ENCODE measurements at regions not wholly inside any gene's neighbourhood (a gene's known extent, or its start where the extent isn't known, plus 50 kb on each side); places are given as distances from the start of the nearest gene placed in this dataset.

DNA sequence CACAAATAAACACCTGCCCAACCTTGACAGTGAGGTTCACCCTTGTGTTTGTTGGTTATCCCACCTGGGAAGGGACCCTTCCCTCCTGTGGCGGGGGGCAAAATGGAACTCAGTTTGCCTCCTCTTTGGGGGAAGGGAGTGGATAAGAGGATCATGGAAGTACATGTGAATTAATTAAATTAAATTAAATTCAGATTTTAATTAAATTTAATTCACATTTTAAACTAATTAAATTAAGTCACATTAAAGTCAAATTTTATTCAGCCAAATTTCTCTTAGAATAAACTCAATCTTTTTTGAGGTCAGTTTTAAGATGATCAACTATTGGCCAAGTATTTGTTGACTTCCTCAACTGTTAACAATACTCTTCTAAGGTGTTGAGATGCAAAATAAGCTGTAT lies 252.4 kb upstream of the AJAP1 start:
- Histone ChIP-seq H3K4me3 (ENCODE audit: low read depth, low read length) (no peak overlapping the region), H3K27me3 (ENCODE audit: control insufficient read depth, insufficient read depth, low read length) (no peaks in the 10 kb centered on the region), H3K36me3 (ENCODE audit: control insufficient read depth, insufficient read depth, low read length) (no peaks in the 10 kb centered on the region)
- no peak for DNase-seq (ENCODE audit: low read depth)
- TF ChIP-seq, protein P1, sequence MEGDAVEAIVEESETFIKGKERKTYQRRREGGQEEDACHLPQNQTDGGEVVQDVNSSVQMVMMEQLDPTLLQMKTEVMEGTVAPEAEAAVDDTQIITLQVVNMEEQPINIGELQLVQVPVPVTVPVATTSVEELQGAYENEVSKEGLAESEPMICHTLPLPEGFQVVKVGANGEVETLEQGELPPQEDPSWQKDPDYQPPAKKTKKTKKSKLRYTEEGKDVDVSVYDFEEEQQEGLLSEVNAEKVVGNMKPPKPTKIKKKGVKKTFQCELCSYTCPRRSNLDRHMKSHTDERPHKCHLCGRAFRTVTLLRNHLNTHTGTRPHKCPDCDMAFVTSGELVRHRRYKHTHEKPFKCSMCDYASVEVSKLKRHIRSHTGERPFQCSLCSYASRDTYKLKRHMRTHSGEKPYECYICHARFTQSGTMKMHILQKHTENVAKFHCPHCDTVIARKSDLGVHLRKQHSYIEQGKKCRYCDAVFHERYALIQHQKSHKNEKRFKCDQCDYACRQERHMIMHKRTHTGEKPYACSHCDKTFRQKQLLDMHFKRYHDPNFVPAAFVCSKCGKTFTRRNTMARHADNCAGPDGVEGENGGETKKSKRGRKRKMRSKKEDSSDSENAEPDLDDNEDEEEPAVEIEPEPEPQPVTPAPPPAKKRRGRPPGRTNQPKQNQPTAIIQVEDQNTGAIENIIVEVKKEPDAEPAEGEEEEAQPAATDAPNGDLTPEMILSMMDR (IDR thresholded peaks at IDR 0.05; ENCODE audit: insufficient read depth, low read length, severe bottlenecking), result no peak
- FAIRE-seq, result no peak

DNA sequence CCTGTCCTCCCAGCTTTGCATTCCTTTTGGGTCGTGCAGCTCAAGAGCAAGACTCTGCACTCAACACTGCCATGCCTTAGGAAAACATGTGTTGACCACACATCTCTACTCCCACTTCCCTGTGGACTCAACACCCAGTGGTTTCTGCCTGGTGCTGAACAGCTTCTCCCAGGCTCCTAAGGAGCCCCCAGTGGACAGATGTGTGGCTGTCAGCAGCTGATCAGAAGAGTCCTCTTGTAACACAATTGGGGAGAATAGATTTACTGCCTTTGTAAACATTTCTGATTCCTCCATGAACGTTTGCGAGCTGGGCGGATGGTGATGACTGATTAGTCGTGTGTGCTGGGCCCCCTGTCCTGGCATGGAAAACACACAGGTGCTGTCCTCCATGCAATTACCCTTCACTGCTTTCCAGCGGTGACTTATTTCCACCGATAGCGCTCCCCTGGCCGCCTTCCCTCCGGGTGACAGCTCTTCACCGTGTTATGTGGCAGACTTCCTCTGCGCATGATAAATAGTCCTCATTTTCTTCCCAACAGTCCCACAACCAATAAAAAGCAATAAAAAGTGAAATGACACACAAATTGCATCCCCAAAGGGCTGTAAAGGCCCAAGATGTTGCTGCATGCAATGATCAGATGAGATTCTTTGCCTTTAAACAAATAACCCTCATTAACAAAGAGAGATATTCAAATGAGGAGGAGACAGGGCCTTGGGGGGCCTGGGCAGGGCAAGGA lies 249.4 kb upstream of the AJAP1 start:
- Histone ChIP-seq H3K4me3 (ENCODE audit: low read depth, low read length) (no peak overlapping the region), H3K27me3 (ENCODE audit: control insufficient read depth, insufficient read depth, low read length) (no peaks in the 10 kb centered on the region), H3K36me3 (ENCODE audit: control insufficient read depth, insufficient read depth, low read length) (no peaks in the 10 kb centered on the region)
- FAIRE-seq (no peak), DNase-seq (ENCODE audit: low read depth) (no peak)
- TF ChIP-seq, protein P1 (IDR thresholded peaks at IDR 0.05; ENCODE audit: insufficient read depth, low read length, severe bottlenecking), result no peak

DNA sequence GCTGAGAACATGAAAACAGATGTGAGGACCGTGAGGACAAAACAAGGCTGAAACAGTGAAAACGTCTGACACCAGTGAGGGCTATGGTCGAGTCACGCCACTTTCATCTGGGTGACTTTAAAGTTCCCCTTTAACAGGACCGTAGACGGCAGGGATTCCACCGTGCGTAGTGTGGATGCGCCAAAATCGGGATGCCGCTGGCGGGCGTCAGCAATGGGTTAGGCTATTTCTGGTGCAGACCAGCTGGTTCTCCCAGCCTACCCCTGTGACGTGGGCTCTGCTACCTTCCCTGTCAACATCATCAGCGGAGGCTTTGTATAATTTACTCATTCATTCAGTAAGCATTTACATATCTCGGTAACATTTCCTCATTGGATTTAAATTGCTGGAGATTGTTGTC lies 246.6 kb upstream of the AJAP1 start:
- no peaks in the 10 kb centered on the region for H3K36me3 ChIP-seq (ENCODE audit: control insufficient read depth, insufficient read depth, low read length)
- H3K27me3 ChIP-seq (ENCODE audit: control insufficient read depth, insufficient read depth, low read length), result no peaks in the 10 kb centered on the region
- DNase-seq (ENCODE audit: low read depth), result no peak
- H3K4me3 ChIP-seq (ENCODE audit: low read depth, low read length), result no peak overlapping the region
- TF ChIP-seq, protein P1 (IDR thresholded peaks at IDR 0.05; ENCODE audit: insufficient read depth, low read length, severe bottlenecking), result no peak
- no peak for FAIRE-seq

DNA sequence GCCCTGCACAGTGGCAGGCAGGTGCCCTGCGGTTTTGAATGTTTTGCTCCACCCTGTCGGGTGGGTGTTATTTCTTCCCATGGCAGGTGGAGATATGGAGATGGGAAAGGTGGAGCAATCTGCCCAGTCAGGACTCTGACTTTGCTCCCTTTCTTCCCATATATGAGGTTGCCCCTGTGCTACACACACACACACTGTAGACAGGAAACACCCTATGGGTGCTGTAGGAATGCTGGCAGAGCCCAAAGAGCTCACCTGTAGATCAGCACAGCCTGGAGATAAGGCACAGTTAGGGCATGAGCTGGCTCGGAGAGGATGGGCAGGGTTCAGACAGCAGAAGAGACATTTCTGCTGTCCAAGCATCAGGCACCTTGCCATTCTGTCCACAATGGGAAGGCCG lies 246.0 kb upstream of the AJAP1 start:
- H3K4me3 ChIP-seq (ENCODE audit: low read depth, low read length), result no peak overlapping the region
- H3K27me3 ChIP-seq (ENCODE audit: control insufficient read depth, insufficient read depth, low read length), result no peaks in the 10 kb centered on the region
- DNase-seq (ENCODE audit: low read depth) (no peak), FAIRE-seq (no peak)
- no peaks in the 10 kb centered on the region for H3K36me3 ChIP-seq (ENCODE audit: control insufficient read depth, insufficient read depth, low read length)
- TF ChIP-seq, protein P1 (IDR thresholded peaks at IDR 0.05; ENCODE audit: insufficient read depth, low read length, severe bottlenecking), result no peak

DNA sequence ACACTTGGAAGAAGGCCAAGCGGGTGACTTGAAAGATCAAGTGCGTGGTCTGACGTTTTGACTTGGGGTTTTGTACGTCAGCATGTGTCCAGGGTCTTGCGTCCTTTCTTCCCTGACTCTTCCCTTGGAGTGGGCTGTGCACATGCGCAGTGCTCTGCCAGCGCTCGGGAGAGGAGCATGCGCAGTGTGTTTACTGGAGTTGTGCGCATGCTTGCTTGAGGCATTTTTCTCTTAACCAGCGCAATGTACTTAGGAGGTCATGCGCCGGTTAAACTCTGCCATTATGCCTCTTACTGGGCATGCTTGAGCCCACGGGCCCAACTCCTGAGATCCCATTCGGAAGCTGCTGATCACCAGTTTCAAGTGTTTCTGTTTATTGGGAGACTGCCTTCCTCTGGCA lies 242.5 kb upstream of the AJAP1 start:
- DNase-seq (ENCODE audit: low read depth) (no peak), FAIRE-seq (peak; percentile 7)
- Histone ChIP-seq H3K27me3 (ENCODE audit: control insufficient read depth, insufficient read depth, low read length) (no peaks in the 10 kb centered on the region), H3K36me3 (ENCODE audit: control insufficient read depth, insufficient read depth, low read length) (no peaks in the 10 kb centered on the region), H3K4me3 (ENCODE audit: low read depth, low read length) (no peak overlapping the region)
- TF ChIP-seq, protein P1 (IDR thresholded peaks at IDR 0.05; ENCODE audit: insufficient read depth, low read length, severe bottlenecking), result no peak

DNA sequence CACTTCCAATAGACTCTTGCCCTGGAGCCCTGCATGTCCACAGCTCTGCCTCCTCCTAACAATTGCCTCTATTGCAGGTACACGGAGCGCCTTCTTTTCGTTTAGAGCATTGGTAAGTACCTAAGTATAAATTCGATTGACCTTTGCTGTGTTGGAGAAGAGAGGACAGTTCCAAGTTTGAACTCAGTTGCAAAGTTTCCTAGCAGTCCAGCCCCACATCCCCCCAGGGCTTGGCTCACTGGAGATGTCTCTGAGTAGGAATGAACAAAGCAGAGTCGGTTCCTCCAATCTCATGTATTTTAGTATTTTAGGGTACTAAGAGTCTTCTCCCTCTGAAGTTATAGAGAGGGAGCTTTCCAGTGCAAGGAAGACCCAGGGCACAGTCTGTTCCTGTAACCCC lies 238.9 kb upstream of the AJAP1 start:
- H3K4me3 ChIP-seq (ENCODE audit: low read depth, low read length), result no peak overlapping the region
- no peaks in the 10 kb centered on the region for H3K27me3 ChIP-seq (ENCODE audit: control insufficient read depth, insufficient read depth, low read length)
- TF ChIP-seq, protein P1 (IDR thresholded peaks at IDR 0.05; ENCODE audit: insufficient read depth, low read length, severe bottlenecking), result no peak
- no peaks in the 10 kb centered on the region for H3K36me3 ChIP-seq (ENCODE audit: control insufficient read depth, insufficient read depth, low read length)
- FAIRE-seq (no peak), DNase-seq (ENCODE audit: low read depth) (no peak)
